ENCODE measurements at regions not wholly inside any gene's neighbourhood (a gene's known extent, or its start where the extent isn't known, plus 50 kb on each side); places are given as distances from the start of the nearest gene placed in this dataset.

- no peak for TF ChIP-seq CTCF (IDR thresholded peaks at IDR 0.05; ENCODE audit: low read depth, low read length)
- DNase-seq (ENCODE audit: low read depth, low spot score): no peak
- no peak overlapping the region for H3K27ac ChIP-seq (ENCODE audit: low read depth, low read length)
- CTCF ChIA-PET: interaction anchor here (1.3 to 2.7 kb wide), 8 partner anchors 8 to 95 kb away, joined by 3 to 15 read pairs (median 6); no protein-coding TSS in a partner anchor
- no peaks in the 10 kb centered on the region for H3K9me3 ChIP-seq (ENCODE audit: control insufficient read depth, insufficient read depth, low read length)
- POLR2A ChIA-PET: no interaction called here
- no peak overlapping the region for H3K4me3 ChIP-seq (ENCODE audit: low read depth, low read length)
- no peaks in the 10 kb centered on the region for H3K27me3 ChIP-seq (ENCODE audit: control insufficient read depth, insufficient read depth, low read length)
Measured at GRCh38 chr14:22280497-22281316, 308.3 kb downstream of the DAD1 start.

GRCh38 chr14:22276913-22277816 is 311.9 kb downstream of the DAD1 start:
- Histone ChIP-seq H3K9me3 (ENCODE audit: control insufficient read depth, insufficient read depth, low read length) (no peaks in the 10 kb centered on the region), H3K27me3 (ENCODE audit: control insufficient read depth, insufficient read depth, low read length) (peaks cover 5% of the 10 kb centered on the region), H3K27ac (ENCODE audit: low read depth, low read length) (no peak overlapping the region), H3K4me3 (ENCODE audit: low read depth, low read length) (no peak overlapping the region)
- DNase-seq (ENCODE audit: low read depth, low spot score): no peak
- TF ChIP-seq CTCF (IDR thresholded peaks at IDR 0.05; ENCODE audit: low read depth, low read length): peak; percentile 71
- ChIA-PET POLR2A (no interaction called here), CTCF (interaction anchor here (0.6 to 3.1 kb wide), 31 partner anchors 8 to 256 kb away, joined by 3 to 25 read pairs (median 4); no protein-coding TSS in a partner anchor)

GRCh38 chr14:22271838-22272799 is 316.9 kb downstream of the DAD1 start:
- Histone ChIP-seq H3K27ac (ENCODE audit: low read depth, low read length) (no peak overlapping the region), H3K9me3 (ENCODE audit: control insufficient read depth, insufficient read depth, low read length) (no peaks in the 10 kb centered on the region), H3K27me3 (ENCODE audit: control insufficient read depth, insufficient read depth, low read length) (peaks cover 5% of the 10 kb centered on the region), H3K4me3 (ENCODE audit: low read depth, low read length) (no peak overlapping the region)
- POLR2A ChIA-PET: no interaction called here
- CTCF ChIA-PET: interaction anchor here (1.2 to 1.9 kb wide), 3 partner anchors 9 to 285 kb away, joined by 3 to 4 read pairs (median 3); no protein-coding TSS in a partner anchor
- DNase-seq (ENCODE audit: low read depth, low spot score): no peak
- TF ChIP-seq CTCF (IDR thresholded peaks at IDR 0.05; ENCODE audit: low read depth, low read length): no peak

- POLR2A ChIA-PET: no interaction called here
Measured at GRCh38 chr14:22268875-22269274, 320.1 kb downstream of the DAD1 start.

More at GRCh38 chr14:22268875-22269274, 320.1 kb downstream of the DAD1 start:
- Histone ChIP-seq H3K4me3 (ENCODE audit: low read depth, low read length) (no peak overlapping the region), H3K27me3 (ENCODE audit: control insufficient read depth, insufficient read depth, low read length) (peaks cover 4% of the 10 kb centered on the region), H3K27ac (ENCODE audit: low read depth, low read length) (no peak overlapping the region), H3K9me3 (ENCODE audit: control insufficient read depth, insufficient read depth, low read length) (no peaks in the 10 kb centered on the region)
- TF ChIP-seq CTCF (IDR thresholded peaks at IDR 0.05; ENCODE audit: low read depth, low read length): no peak
- DNase-seq (ENCODE audit: low read depth, low spot score): no peak
- CTCF ChIA-PET: interaction anchor here (0.6 to 1.6 kb wide), 3 partner anchors 9 to 35 kb away, joined by 3 to 5 read pairs (median 4); no protein-coding TSS in a partner anchor
